ENCODE measurements at regions not wholly inside any gene's neighbourhood (a gene's known extent, or its start where the extent isn't known, plus 50 kb on each side); places are given as distances from the start of the nearest gene placed in this dataset.

GRCh38 chr2:111219285-111219684 is 98.6 kb downstream of the BCL2L11 start:
- DNase-seq (ENCODE audit: low read depth in 1 of 2, low spot score in 1 of 2) = no peak

GRCh38 chr2:111219734-111220505 is 99.2 kb downstream of the BCL2L11 start:
- DNase-seq (ENCODE audit: low read depth in 1 of 2, low spot score in 1 of 2) = no peak

DNA sequence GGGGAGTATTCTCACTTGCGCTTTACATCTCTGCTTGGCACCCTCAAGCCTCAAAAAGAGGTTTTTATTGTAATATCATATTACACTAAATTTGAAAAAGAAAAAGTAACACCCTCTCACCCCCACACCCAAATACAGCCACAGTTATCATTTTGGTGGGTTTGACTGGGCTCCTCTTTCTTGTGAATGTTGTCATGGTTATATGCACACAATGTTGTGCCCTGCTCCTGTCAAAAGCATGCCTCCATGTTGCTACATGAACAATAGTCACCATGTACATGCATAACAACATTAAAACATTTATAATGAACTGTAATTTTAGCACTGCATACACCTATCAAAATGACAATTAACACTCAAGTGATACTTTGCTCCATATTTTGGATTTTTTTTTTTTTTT is 100.2 kb downstream of the BCL2L11 start:
- DNase-seq (ENCODE audit: low read depth in 1 of 2, low spot score in 1 of 2) = no peak

- DNase-seq (ENCODE audit: low read depth in 1 of 2, low spot score in 1 of 2) = no peak
Measured at GRCh38 chr2:111221701-111222100, 101.0 kb downstream of the BCL2L11 start.

DNA sequence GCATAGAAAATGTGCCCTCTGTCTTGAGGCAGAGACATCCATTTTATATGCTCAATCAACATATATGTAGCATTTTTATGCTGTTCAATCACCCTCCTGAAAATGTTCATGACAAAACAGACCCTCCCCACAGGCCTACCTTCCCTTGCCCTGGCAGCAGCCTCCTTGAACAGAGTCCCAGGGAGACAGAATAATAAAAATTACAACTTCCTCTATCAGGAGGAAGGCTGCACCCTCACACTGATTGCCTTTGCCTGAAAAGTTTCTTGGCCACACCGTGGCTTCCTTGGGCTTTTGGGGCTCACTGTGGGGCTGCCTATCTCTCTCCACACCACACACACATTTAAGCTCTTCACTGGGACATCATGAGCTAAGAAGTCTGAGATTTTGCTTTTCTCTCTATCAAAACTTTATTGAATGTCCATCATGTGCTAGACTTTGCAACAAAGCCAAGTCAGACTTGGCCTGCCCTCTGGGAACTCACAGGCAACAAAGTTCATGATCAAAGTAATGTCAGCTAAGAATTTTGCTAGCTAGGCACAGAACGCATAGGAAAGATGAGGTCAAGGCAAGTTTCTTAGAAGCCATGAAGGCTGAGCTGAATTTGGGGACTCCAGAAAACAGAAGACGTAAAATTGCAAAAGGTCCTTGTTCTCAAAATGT is 101.6 kb downstream of the BCL2L11 start:
- DNase-seq (ENCODE audit: low read depth in 1 of 2, low spot score in 1 of 2) = no peak

GRCh38 chr2:111225856-111226255 is 105.1 kb downstream of the BCL2L11 start:
- no peak for DNase-seq (ENCODE audit: low read depth in 1 of 2, low spot score in 1 of 2)

- DNase-seq (ENCODE audit: low read depth in 1 of 2, low spot score in 1 of 2) = no peak
Measured at GRCh38 chr2:111226876-111227700, 106.4 kb downstream of the BCL2L11 start.

DNA sequence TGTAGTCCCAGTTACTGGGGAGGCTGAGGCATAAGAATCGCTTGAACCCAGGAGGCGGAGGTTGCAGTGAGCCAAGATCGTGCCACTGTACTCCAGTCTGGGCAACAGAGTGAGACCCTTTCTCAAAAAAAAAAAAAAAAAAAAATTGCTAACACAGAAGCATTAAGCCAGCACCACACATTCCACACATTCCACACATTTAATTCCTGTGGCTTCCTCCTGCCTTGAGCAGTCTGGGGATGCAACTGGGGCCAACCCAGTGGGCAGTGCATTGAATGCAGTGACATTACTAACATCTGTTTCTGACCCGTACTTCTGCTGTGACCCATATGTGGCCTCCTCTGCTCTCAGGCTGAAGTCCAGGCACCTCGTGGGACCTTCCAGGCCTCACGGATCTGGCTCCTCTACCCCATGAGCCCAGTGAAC is 107.0 kb downstream of the BCL2L11 start:
- no peak for DNase-seq (ENCODE audit: low read depth in 1 of 2, low spot score in 1 of 2)

GRCh38 chr2:111231532-111232252 is 111.0 kb downstream of the BCL2L11 start:
- no peak for DNase-seq (ENCODE audit: low read depth in 1 of 2, low spot score in 1 of 2)

DNA sequence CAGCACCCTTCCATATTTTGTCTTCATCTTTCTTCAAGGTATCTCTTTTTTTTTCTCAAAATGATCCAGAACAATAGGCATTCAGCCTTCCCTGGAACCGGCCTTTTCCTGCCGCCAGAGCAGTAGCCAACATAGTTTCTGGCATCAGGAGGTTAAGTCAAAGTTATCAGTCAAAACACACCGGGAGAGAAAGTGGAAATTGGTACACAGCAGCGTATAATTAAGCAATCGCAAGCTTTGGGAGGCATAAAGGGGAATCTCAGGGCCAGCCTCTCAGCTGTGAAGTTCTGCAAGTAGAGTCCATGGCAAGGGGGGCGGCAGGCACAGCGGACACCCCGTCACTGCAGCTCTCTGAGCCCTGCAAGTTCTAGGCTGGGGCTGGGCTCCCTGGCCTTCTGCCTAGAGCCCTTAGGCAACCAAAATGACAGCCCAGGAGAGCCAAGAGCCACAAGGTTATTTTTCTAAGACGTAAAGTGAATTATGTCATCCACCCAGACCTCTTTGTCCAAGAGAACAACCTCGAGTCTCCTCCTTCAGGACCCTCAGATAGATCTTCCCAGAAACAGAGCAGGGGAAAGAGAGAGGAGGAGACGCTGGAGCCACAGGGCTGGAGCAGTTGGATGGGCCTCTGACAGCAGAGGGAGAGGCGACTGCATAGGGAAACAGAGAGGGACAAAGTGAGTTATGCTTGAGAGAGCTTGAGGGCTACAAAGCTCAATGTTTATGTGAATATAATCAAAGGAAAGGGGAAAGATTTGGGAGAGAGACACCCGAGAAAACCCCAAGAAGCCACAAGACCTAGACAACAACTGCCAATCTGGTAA is 114.7 kb downstream of the BCL2L11 start:
- no peak for DNase-seq (ENCODE audit: low read depth in 1 of 2, low spot score in 1 of 2)

DNA sequence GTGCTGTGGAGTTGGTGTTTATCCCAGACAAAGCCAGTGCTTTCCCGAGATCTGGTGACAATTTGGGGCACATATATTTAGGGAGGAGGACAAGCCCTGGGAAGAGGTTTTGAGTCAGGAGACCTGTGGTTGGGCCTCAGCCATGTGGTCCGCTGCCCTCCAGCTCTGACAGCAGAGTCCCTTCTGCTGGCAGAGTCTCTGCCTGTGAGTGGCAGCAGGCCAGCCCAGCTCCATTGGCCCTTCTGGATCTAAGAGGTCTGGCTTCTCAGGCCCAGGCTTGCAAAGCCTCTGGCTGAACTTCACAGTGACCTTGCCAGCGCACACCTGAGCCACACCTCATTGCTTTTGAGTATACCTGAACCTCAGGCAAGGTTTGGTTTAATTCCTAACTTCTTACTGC is 115.3 kb downstream of the BCL2L11 start:
- no peak for DNase-seq (ENCODE audit: low read depth in 1 of 2, low spot score in 1 of 2)

- no peak for DNase-seq (ENCODE audit: low read depth in 1 of 2, low spot score in 1 of 2)
Measured at GRCh38 chr2:111238296-111238695, 117.6 kb downstream of the BCL2L11 start.

- no peak for DNase-seq (ENCODE audit: low read depth in 1 of 2, low spot score in 1 of 2)
Measured at GRCh38 chr2:111239107-111239506, 118.4 kb downstream of the BCL2L11 start.

- DNase-seq (ENCODE audit: low read depth in 1 of 2, low spot score in 1 of 2) = no peak
Measured at GRCh38 chr2:111239581-111240249, 119.0 kb downstream of the BCL2L11 start.

GRCh38 chr2:111243295-111243694 is 122.6 kb downstream of the BCL2L11 start:
- DNase-seq (ENCODE audit: low read depth in 1 of 2, low spot score in 1 of 2) = no peak

DNA sequence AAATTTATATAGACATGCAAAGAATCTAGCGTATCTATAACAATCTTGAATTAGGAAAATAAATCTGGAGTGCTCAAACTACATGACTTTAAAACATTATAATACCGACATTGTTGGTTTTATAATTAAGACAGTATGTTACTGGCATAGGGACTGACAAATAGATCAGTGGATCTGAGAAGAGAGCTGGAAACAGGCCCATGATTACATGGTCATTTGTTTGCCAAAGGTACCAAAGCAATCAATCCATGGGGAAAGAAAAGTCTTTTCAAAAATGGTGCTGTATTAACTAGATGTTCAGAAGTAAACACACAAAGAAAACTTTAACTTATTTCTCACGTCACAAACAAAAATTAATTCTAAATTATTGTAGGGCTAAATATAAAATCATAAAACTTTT is 124.2 kb downstream of the BCL2L11 start:
- DNase-seq (ENCODE audit: low read depth in 1 of 2, low spot score in 1 of 2) = no peak

DNA sequence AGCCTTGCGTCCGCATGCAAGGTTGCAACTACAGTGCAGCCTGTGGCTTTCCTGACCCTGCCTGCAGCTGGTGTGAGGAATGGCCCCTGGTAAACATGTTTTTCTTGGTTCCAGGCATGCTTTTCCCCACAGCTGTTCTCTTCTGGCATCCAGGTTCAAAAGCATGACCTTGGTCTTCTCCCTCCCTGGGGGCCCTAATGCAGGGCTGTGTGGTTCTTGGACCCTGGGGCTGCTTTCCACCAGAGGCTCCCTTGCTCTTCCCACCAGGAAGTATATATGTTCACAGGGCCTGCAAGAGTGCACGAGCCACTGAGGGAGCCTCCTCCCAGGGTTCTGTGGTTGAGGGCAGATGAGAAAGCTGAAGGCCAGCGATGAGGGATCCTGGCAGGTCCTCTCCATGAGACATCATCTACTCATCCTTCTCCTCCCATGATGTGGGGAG is 125.9 kb downstream of the BCL2L11 start:
- no peak for DNase-seq (ENCODE audit: low read depth in 1 of 2, low spot score in 1 of 2)

DNA sequence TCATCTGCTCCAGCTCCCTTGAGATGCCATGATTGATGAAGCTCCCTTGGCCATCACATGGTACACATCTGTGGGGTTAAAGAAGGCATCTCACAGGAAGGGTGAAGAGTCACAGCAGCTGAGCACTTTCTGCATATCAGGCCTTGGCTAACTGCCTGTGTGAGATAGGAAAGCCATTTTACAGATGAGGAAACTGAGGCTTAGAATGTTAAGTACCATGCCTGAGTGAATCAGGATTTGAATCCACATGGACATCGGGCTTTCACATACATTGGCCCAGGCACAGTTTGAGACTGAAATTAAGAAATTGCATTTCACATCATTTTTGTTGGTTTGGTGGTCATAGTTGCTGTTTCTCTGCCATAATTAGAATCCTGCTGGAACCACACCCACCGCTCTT is 126.8 kb downstream of the BCL2L11 start:
- no peak for DNase-seq (ENCODE audit: low read depth in 1 of 2, low spot score in 1 of 2)

DNA sequence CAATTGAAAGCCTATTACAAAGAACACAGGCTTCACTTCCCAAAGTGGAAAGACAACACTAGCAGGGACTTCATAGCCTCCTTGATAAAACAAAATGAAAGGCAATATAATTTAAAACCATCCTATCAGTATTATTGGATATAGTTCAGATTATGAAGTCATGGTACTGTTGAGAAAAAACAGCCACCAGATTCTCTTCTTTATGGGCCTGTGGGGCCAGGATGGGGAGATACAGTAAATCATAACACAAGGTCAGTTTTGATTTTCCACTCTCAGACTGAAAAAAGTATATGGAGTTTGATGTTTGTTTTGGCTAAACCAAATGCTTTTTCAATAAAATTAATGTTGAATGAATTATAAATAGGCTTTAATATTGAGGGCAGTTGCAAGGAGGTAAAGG is 129.1 kb downstream of the BCL2L11 start:
- no peak for DNase-seq (ENCODE audit: low read depth in 1 of 2, low spot score in 1 of 2)

Measured in stimulated activated CD4-positive, alpha-beta T cell treated with anti-CD3 and anti-CD28 coated beads, Interleukin-15, amount 100 ng/mL, for 1 hour (primary cell).